ENCODE measurements at regions not wholly inside any gene's neighbourhood (a gene's known extent, or its start where the extent isn't known, plus 50 kb on each side); places are given as distances from the start of the nearest gene placed in this dataset.

DNA sequence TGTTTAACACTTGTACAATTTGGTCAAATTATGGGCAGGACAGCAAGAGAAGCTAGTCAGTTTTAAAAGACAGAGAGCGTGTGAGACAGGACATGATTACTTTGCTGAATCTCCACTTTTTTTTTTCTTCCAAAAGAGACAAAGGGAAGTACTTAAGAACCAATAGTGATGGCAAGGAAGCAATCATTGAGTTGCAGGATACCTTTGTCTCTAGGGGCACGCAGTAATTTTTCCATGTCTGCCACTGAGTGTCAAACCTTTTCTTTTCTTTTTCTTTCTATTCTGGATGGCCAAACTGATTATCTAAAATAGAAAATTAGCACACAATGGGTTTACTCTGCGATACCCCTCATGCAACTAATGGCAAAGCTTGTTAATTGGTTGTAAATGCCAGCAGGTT lies 533.0 kb downstream of the PLCL1 start:
- TF ChIP-seq, protein P1, sequence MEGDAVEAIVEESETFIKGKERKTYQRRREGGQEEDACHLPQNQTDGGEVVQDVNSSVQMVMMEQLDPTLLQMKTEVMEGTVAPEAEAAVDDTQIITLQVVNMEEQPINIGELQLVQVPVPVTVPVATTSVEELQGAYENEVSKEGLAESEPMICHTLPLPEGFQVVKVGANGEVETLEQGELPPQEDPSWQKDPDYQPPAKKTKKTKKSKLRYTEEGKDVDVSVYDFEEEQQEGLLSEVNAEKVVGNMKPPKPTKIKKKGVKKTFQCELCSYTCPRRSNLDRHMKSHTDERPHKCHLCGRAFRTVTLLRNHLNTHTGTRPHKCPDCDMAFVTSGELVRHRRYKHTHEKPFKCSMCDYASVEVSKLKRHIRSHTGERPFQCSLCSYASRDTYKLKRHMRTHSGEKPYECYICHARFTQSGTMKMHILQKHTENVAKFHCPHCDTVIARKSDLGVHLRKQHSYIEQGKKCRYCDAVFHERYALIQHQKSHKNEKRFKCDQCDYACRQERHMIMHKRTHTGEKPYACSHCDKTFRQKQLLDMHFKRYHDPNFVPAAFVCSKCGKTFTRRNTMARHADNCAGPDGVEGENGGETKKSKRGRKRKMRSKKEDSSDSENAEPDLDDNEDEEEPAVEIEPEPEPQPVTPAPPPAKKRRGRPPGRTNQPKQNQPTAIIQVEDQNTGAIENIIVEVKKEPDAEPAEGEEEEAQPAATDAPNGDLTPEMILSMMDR (IDR thresholded peaks at IDR 0.05), result no peak
- no peak for TF ChIP-seq POLR2AphosphoS5 (IDR thresholded peaks at IDR 0.05; ENCODE audit: insufficient read depth in 1 of 2, low read depth in 1 of 2)
- TF ChIP-seq POLR2A (IDR thresholded peaks at IDR 0.05), result no peak
